Left ventricle myocardium inferior (tissue), 1 donor: ENCODE measurements at regions not wholly inside any gene's neighbourhood (a gene's known extent, or its start where the extent isn't known, plus 50 kb on each side); places are given as distances from the start of the nearest gene placed in this dataset.

Experiments
- DNase-seq: peaks from one replicate; pipeline ENCODE4 v3.0.0-alpha.2; 2020
- H3K27ac ChIP-seq: fragments of 200-600 bp; replicated peaks from 2 replicates; pipeline ENCODE4 v1.8.0; 2021
- H3K27me3 ChIP-seq: fragments of 200-600 bp; 2 replicates; pipeline ENCODE4 v1.8.0; 2021; ENCODE audit warnings: low read depth
- H3K36me3 ChIP-seq: fragments of 200-600 bp; 2 replicates; pipeline ENCODE4 v1.8.0; 2021
- H3K4me1 ChIP-seq: fragments of 200-600 bp; 2 replicates; pipeline ENCODE4 v1.8.0; 2021
- H3K4me3 ChIP-seq: fragments of 200-600 bp; 2 replicates; pipeline ENCODE4 v1.8.0; 2021; ENCODE audit warnings: mild to moderate bottlenecking, moderate library complexity
- H3K9me3 ChIP-seq: fragments of 200-600 bp; replicated peaks from 2 replicates; pipeline ENCODE4 v1.8.0; 2021
- intact Hi-C: fragments of 100-400 bp; cut with micrococcal nuclease; formaldehyde crosslinking; loops from one replicate; pipeline ENCODE4 v1.11.0; 2022
- TF ChIP-seq, protein P1 (sequence below): fragments of 200-600 bp; IDR thresholded peaks from 2 replicates; pipeline ENCODE4 v1.8.0; 2021; ENCODE audit warnings: antibody characterized with exemption, mild to moderate bottlenecking, borderline replicate concordance
- donor health status: DM: no; HTN: yes; CAD: no; lungs with severe emphysema.

DNA sequence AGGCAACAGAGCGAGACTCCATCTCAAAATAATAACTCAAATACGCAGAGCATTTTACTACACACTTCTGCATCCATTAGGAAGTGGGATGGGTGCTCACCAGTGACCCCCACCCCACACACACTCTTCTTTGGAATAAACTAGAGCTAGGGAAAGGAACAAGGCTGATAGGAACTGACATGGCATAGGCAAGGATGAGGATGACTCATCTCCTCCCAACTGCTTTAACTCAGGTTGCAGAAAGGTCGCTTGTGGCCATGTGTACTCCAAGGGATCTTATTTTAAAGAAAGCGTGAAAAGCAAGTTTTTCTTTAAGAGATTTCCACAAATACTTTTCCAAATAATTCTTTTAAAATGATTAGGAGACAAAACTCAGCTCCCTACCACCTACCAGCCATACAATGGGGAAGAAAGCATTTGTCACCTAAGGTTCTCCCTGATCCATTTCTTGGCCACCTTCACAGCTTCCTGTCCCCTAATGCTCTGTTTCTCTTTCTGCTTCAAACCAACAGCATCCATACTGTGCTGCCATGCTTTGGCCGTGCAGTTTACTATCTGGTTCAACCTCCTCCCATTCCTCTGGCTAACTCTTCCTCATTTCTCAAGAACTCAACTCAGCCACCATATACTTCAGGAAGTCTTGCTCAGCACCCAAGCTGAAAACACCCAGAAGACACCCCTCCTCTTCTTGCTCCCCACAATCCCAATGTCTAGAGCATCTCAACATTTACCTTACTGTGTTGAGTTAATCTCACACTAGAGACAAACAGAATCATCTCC, 211.9 kb downstream of the ACTL7B start:
- intact Hi-C loops, result no loop called here
- no peaks in the 10 kb centered on the region for H3K9me3 ChIP-seq
- H3K27me3 ChIP-seq, result peaks cover 32% of the 10 kb centered on the region
- TF ChIP-seq, protein P1, sequence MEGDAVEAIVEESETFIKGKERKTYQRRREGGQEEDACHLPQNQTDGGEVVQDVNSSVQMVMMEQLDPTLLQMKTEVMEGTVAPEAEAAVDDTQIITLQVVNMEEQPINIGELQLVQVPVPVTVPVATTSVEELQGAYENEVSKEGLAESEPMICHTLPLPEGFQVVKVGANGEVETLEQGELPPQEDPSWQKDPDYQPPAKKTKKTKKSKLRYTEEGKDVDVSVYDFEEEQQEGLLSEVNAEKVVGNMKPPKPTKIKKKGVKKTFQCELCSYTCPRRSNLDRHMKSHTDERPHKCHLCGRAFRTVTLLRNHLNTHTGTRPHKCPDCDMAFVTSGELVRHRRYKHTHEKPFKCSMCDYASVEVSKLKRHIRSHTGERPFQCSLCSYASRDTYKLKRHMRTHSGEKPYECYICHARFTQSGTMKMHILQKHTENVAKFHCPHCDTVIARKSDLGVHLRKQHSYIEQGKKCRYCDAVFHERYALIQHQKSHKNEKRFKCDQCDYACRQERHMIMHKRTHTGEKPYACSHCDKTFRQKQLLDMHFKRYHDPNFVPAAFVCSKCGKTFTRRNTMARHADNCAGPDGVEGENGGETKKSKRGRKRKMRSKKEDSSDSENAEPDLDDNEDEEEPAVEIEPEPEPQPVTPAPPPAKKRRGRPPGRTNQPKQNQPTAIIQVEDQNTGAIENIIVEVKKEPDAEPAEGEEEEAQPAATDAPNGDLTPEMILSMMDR, result no peak
- H3K4me3 ChIP-seq, result no peak overlapping the region
- no peak for DNase-seq
- H3K27ac ChIP-seq, result no peak overlapping the region
- no peaks in the 10 kb centered on the region for H3K4me1 ChIP-seq
- H3K36me3 ChIP-seq, result no peaks in the 10 kb centered on the region

DNA sequence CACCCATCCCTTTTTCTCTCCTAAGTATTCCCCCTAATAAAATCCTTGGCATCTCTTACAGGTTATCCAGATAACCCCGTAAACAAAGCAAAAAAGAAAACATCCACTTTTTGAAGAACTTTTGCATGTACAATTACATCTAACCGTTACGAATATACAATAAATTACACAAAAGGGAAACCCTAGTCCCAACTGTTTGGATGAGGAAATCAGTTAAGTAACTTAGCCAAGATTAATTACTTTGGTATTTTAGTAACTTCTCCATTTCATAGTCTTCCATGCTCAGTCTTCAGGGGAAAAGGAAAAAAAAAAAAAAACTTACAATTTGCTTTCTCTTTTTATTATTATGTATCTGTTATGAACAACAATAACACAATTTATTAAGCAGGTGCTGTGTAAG, 212.9 kb downstream of the ACTL7B start:
- no peak for DNase-seq
- Histone ChIP-seq H3K27me3 (peaks cover 36% of the 10 kb centered on the region), H3K27ac (no peak overlapping the region), H3K9me3 (no peaks in the 10 kb centered on the region), H3K36me3 (no peaks in the 10 kb centered on the region), H3K4me3 (no peak overlapping the region), H3K4me1 (no peaks in the 10 kb centered on the region)
- intact Hi-C loops, result no loop called here
- TF ChIP-seq, protein P1, result no peak

DNA sequence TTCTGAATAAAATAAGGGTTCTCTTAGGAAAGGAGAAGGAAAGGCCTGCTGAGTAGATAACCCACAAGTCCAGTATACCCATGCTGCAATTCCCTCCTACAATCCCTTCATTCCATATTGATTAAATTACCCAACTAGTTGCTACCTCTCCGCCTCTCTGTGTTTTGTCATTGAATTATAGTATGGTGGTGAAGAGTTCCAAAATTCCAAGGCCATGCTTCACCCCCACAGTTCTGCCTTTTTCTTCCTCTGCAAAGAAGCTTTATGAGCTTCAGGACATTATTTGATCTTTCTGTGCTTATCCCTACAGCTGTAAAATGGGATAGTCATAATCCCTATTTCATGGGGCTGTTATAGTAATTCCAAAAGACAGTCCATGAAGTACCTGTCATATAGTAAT, 215.6 kb downstream of the ACTL7B start:
- DNase-seq, result no peak
- Histone ChIP-seq H3K4me3 (no peak overlapping the region), H3K27ac (no peak overlapping the region), H3K27me3 (peaks cover 46% of the 10 kb centered on the region), H3K4me1 (no peaks in the 10 kb centered on the region), H3K36me3 (no peaks in the 10 kb centered on the region), H3K9me3 (no peaks in the 10 kb centered on the region)
- TF ChIP-seq, protein P1, result no peak
- intact Hi-C loops, result no loop called here

DNA sequence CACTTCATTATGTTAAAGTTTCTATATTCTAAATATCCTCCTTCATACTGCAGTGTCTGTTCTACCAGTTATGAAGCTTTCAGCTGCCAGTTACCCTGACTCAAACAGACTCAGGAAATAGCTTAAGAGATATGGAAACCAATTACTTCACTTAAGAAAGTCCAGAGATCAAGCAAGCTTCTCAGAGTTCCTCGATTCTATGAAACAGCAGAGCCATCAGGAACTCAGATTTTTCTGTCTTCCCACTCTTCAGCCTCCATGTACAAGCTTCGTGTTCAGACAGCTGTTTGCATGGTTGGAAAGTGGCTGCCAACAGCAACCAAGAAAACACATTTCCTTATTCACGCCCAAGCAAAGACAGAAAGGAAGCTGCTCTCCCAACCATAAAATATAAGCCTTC, 216.1 kb downstream of the ACTL7B start:
- H3K36me3 ChIP-seq, result no peaks in the 10 kb centered on the region
- peaks cover 46% of the 10 kb centered on the region for H3K27me3 ChIP-seq
- H3K9me3 ChIP-seq, result no peaks in the 10 kb centered on the region
- no peak overlapping the region for H3K27ac ChIP-seq
- no peak for DNase-seq
- intact Hi-C loops, result no loop called here
- H3K4me3 ChIP-seq, result no peak overlapping the region
- TF ChIP-seq, protein P1, result no peak
- no peaks in the 10 kb centered on the region for H3K4me1 ChIP-seq

DNA sequence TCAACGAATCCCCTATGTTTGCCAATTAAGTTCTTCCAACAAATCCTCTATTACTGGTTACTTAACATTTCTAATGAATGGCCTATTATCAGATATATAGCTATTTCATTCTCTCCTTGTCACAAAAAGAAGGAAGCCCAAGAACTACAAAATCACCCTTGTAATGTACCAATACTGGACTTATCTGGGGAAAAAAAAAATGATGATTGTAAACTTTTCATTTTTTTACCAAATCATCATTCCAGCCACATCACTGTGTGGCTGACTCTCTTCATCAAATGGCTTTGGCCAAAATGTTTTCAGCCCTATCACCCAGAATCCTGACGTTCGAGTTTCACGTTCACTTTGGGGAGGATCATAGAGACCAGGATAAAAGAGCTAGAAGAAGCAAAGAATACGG, 216.7 kb downstream of the ACTL7B start:
- H3K27ac ChIP-seq, result no peak overlapping the region
- TF ChIP-seq, protein P1, result no peak
- DNase-seq, result no peak
- intact Hi-C loops, result no loop called here
- H3K27me3 ChIP-seq, result peaks cover 46% of the 10 kb centered on the region
- no peak overlapping the region for H3K4me3 ChIP-seq
- no peaks in the 10 kb centered on the region for H3K36me3 ChIP-seq
- H3K4me1 ChIP-seq, result no peaks in the 10 kb centered on the region
- H3K9me3 ChIP-seq, result no peaks in the 10 kb centered on the region
